Liver (tissue), 8 donors: ENCODE measurements at regions not wholly inside any gene's neighbourhood (a gene's known extent, or its start where the extent isn't known, plus 50 kb on each side); places are given as distances from the start of the nearest gene placed in this dataset.

ENCODE experiments used
- DNase-seq: peaks from one replicate; pipeline ENCODE4 v3.0.0-alpha.2; 2017; ENCODE audit warnings: low spot score
- H3K27ac ChIP-seq, 2 donors: one replicate each; pipeline ENCODE4 v1.7.0; 2013; ENCODE audit warnings: inconsistent platforms in 2 of 2, low read length in 2 of 2, control low read depth in 1 of 2, low read depth in 1 of 2, mild to moderate bottlenecking in 1 of 2
- H3K27me3 ChIP-seq, 4 donors: one replicate each; pipeline versions ENCODE4 v1.6.1 to v1.7.0; 2013; ENCODE audit warnings: low read length in 3 of 4, inconsistent platforms in 1 of 4, mild to moderate bottlenecking in 1 of 4, moderate library complexity in 1 of 4; ENCODE audit not compliant: control insufficient read depth in 4 of 4, insufficient read depth in 4 of 4
- H3K36me3 ChIP-seq, 4 donors: one replicate each; pipeline versions ENCODE4 v1.6.1 to v1.7.0; 2013; ENCODE audit warnings: low read length in 3 of 4, mild to moderate bottlenecking in 3 of 4, low read depth in 1 of 4, moderate library complexity in 1 of 4; ENCODE audit not compliant: control insufficient read depth in 4 of 4, insufficient read depth in 3 of 4
- H3K4me1 ChIP-seq, 4 donors: one replicate each; pipeline versions ENCODE4 v1.6.1 to v1.7.0; 2013; ENCODE audit warnings: low read length in 3 of 4, mild to moderate bottlenecking in 3 of 4, moderate library complexity in 1 of 4; ENCODE audit not compliant: control insufficient read depth in 4 of 4, insufficient read depth in 4 of 4
- H3K4me3 ChIP-seq, 3 donors: one replicate each; pipeline versions ENCODE4 v1.6.1 to v1.7.0; 2013; ENCODE audit warnings: low read length in 3 of 3, control low read depth in 1 of 3, low read depth in 1 of 3, mild to moderate bottlenecking in 1 of 3
- H3K9ac ChIP-seq, 2 donors: one replicate each; pipeline ENCODE4 v1.7.0; 2013; ENCODE audit warnings: low read length in 2 of 2, mild to moderate bottlenecking in 2 of 2, moderate library complexity in 2 of 2, control low read depth in 1 of 2, low read depth in 1 of 2
- H3K9me3 ChIP-seq, 4 donors: one replicate each; pipeline versions ENCODE4 v1.6.1 to v1.7.0; 2013; ENCODE audit warnings: low read length in 3 of 4; ENCODE audit not compliant: control insufficient read depth in 4 of 4
- ATF3 ChIP-seq: IDR thresholded peaks from 2 replicates; pipeline ENCODE4 v1.6.1; 2016; ENCODE audit warnings: antibody characterized with exemption
- CTCF ChIP-seq: fragments of 150-350 bp; IDR thresholded peaks from 2 replicates; pipeline ENCODE4 v1.5.1; 2017; ENCODE audit warnings: improper control_type of control experiment, low read depth, low read length; ENCODE audit not compliant: missing input control
- EGR1 ChIP-seq, 2 donors: IDR thresholded peaks; 2 replicates each; pipeline ENCODE4 v1.6.1; 2016 to 2018; ENCODE audit warnings: antibody characterized with exemption in 2 of 2, low read depth in 2 of 2
- FOXA1 ChIP-seq: IDR thresholded peaks from 2 replicates; pipeline ENCODE4 v1.6.1; 2016; ENCODE audit warnings: antibody characterized with exemption
- HNF4A ChIP-seq, 2 donors: conservative IDR thresholded peaks; 2 replicates each; pipeline ENCODE4 v1.6.1; 2016; ENCODE audit warnings: antibody characterized with exemption in 2 of 2, mild to moderate bottlenecking in 2 of 2
- HNF4G ChIP-seq: IDR thresholded peaks from 2 replicates; pipeline ENCODE4 v1.6.1; 2016; ENCODE audit warnings: antibody characterized with exemption
- JUND ChIP-seq, 2 donors: IDR thresholded peaks; 2 replicates each; pipeline ENCODE4 v1.6.1; 2016; ENCODE audit warnings: antibody characterized with exemption in 2 of 2
- MAX ChIP-seq: IDR thresholded peaks from 2 replicates; pipeline ENCODE4 v1.6.1; 2016; ENCODE audit warnings: antibody characterized with exemption
- NR2F2 ChIP-seq: IDR thresholded peaks from 2 replicates; pipeline ENCODE4 v1.6.1; 2016; ENCODE audit warnings: antibody characterized with exemption
- RAD21 ChIP-seq, 2 donors: IDR thresholded peaks; 2 replicates each; pipeline ENCODE4 v1.6.1; 2016; ENCODE audit warnings: antibody characterized with exemption in 2 of 2, mild to moderate bottlenecking in 2 of 2
- REST ChIP-seq: IDR thresholded peaks from 2 replicates; pipeline ENCODE4 v1.6.1; 2016; ENCODE audit warnings: antibody characterized with exemption, mild to moderate bottlenecking
- SP1 ChIP-seq: IDR thresholded peaks from 2 replicates; pipeline ENCODE4 v1.6.1; 2018; ENCODE audit warnings: antibody characterized with exemption, mild to moderate bottlenecking
- TAF1 ChIP-seq: conservative IDR thresholded peaks from 2 replicates; pipeline ENCODE4 v1.6.1; 2016; ENCODE audit warnings: antibody characterized with exemption, mild to moderate bottlenecking
- YY1 ChIP-seq: IDR thresholded peaks from 2 replicates; pipeline ENCODE4 v1.6.1; 2016; ENCODE audit warnings: antibody characterized with exemption, mild to moderate bottlenecking
- ZBTB33 ChIP-seq: IDR thresholded peaks from 2 replicates; pipeline ENCODE4 v1.6.1; 2016; ENCODE audit warnings: antibody characterized with exemption
- WGBS: extraction: QIAGEN DNeasy Blood & Tissue Kit; methylation state at CpG from one replicate; pipeline ENCODE4 v1.1.7; 2013; 5-methylcytosine and 5-hydroxymethylcytosine counted together
- donor health status: healthy.
- donor health status: healthy.
- donor health status: healthy.
- donor health status: healthy.
- donor health status: healthy.

- Histone ChIP-seq H3K36me3 (no peaks in the 10 kb centered on the region), H3K9ac (no peak overlapping the region), H3K27me3 (peaks cover 0 to 3% (median under 1%) of the 10 kb centered on the region in 4 donors), H3K4me3 (no peak overlapping the region), H3K9me3 (no peaks in the 10 kb centered on the region), H3K4me1 (no peaks in the 10 kb centered on the region), H3K27ac (no peak overlapping the region)
- WGBS = 71% methylated on average over 4 of the region's 4 CpGs
- TF ChIP-seq YY1 (no peak), FOXA1 (no peak), MAX (no peak), JUND (IDR thresholded peaks at IDR 0.05) (no peak), RAD21 (IDR thresholded peaks at IDR 0.05) (no peak), CTCF (no peak), TAF1 (no peak), HNF4G (no peak), ZBTB33 (no peak), ATF3 (no peak), NR2F2 (no peak), SP1 (no peak), REST (no peak), EGR1 (IDR thresholded peaks at IDR 0.05; ENCODE audit: low read depth in 2 of 2) (no peak), HNF4A (conservative IDR thresholded peaks at IDR 0.05) (no peak)
- DNase-seq = no peak
Observed at GRCh38 chr1:18010408-18010807, 97.2 kb upstream of the IGSF21 start.

- H3K9ac ChIP-seq = no peak overlapping the region
- H3K4me1 ChIP-seq = no peaks in the 10 kb centered on the region
- H3K27me3 ChIP-seq = peaks cover 0 to 3% (median under 1%) of the 10 kb centered on the region in 4 donors
- TF ChIP-seq MAX (no peak), REST (peak; percentile 95)
- no peaks in the 10 kb centered on the region for H3K36me3 ChIP-seq
- no peaks in the 10 kb centered on the region for H3K9me3 ChIP-seq
- no peak overlapping the region for H3K4me3 ChIP-seq
- no peak for DNase-seq
- H3K27ac ChIP-seq = no peak overlapping the region
- 60% methylated on average over 2 of the region's 2 CpGs for WGBS
Observed at GRCh38 chr1:18010945-18011344, 96.7 kb upstream of the IGSF21 start.
